ENCODE measurements at regions not wholly inside any gene's neighbourhood (a gene's known extent, or its start where the extent isn't known, plus 50 kb on each side); places are given as distances from the start of the nearest gene placed in this dataset.

- H3K4me3 ChIP-seq, result no peak overlapping the region
- H3K27me3 ChIP-seq (ENCODE audit: control insufficient read depth in 3 of 3, insufficient read depth in 3 of 3, low read length in 2 of 3), result no peaks in the 10 kb centered on the region
- no peaks in the 10 kb centered on the region for H3K4me1 ChIP-seq (ENCODE audit: control insufficient read depth in 5 of 5, insufficient read depth in 5 of 5, low read length in 5 of 5)
- no peak for TF ChIP-seq CTCF (IDR thresholded peaks at IDR 0.05; ENCODE audit: control extremely low read depth, extremely low read depth)
- no peak for ATAC-seq (ENCODE audit: insufficient read depth, low FRiP score)
- 92 to 95% methylated on average over 2 of the region's 2 CpGs for WGBS, 2 donors
- peaks cover 0 to 2% (median under 1%) of the 10 kb centered on the region in 4 donors for H3K9me3 ChIP-seq (ENCODE audit: control insufficient read depth in 4 of 4, insufficient read depth in 3 of 4, low read length in 3 of 4)
- H3K27ac ChIP-seq (ENCODE audit: low read depth in 1 of 2, low read length in 1 of 2), result no peak overlapping the region
- no peak overlapping the region for H3K9ac ChIP-seq (ENCODE audit: insufficient read depth in 1 of 2, low read length in 2 of 2)
- no peak for DNase-seq
- H3K36me3 ChIP-seq (ENCODE audit: control insufficient read depth in 4 of 4, insufficient read depth in 4 of 4, low read length in 4 of 4), result no peaks in the 10 kb centered on the region
Observed at GRCh38 chr16:5993356-5993755, 895.8 kb upstream of the EEF2KMT start.

DNA sequence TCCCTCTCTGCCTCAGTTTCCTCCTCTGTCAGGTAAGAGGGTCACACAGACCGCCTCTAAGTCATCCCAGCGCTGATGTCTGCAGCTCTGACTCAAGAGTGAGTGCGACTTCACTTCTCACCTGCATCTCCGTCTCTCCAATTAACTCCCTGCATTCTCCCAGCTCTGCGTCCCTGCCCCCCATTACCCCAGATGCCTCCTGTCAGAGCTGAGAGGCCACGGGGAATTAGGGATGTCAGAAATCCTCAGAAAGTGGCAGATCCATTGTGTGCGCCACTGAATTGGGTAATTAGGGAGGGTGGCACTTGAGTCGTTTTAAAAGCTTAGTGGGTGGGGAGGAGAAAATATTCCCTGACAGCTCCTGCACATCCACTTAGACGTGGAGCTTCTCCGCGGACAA is 885.4 kb upstream of the EEF2KMT start:
- WGBS, 2 donors, result 33 to 42% methylated on average over 11 of the region's 11 CpGs
- no peak overlapping the region for H3K27ac ChIP-seq (ENCODE audit: low read depth in 1 of 2, low read length in 1 of 2)
- ATAC-seq (ENCODE audit: insufficient read depth, low FRiP score) (no peak), DNase-seq (no peak)
- no peak for TF ChIP-seq CTCF (IDR thresholded peaks at IDR 0.05; ENCODE audit: control extremely low read depth, extremely low read depth)
- no peaks in the 10 kb centered on the region for H3K36me3 ChIP-seq (ENCODE audit: control insufficient read depth in 4 of 4, insufficient read depth in 4 of 4, low read length in 4 of 4)
- H3K27me3 ChIP-seq (ENCODE audit: control insufficient read depth in 3 of 3, insufficient read depth in 3 of 3, low read length in 2 of 3), result peaks cover 0 to 14% (median 0%) of the 10 kb centered on the region in 3 donors
- H3K9me3 ChIP-seq (ENCODE audit: control insufficient read depth in 4 of 4, insufficient read depth in 3 of 4, low read length in 3 of 4), result peaks cover 0 to 3% (median 0%) of the 10 kb centered on the region in 4 donors
- no peak overlapping the region for H3K9ac ChIP-seq (ENCODE audit: insufficient read depth in 1 of 2, low read length in 2 of 2)
- H3K4me1 ChIP-seq (ENCODE audit: control insufficient read depth in 5 of 5, insufficient read depth in 5 of 5, low read length in 5 of 5), result no peaks in the 10 kb centered on the region
- H3K4me3 ChIP-seq, result no peak overlapping the region

- H3K36me3 ChIP-seq (ENCODE audit: control insufficient read depth in 4 of 4, insufficient read depth in 4 of 4, low read length in 4 of 4), result no peaks in the 10 kb centered on the region
- H3K4me3 ChIP-seq, result no peak overlapping the region
- no peaks in the 10 kb centered on the region for H3K4me1 ChIP-seq (ENCODE audit: control insufficient read depth in 5 of 5, insufficient read depth in 5 of 5, low read length in 5 of 5)
- DNase-seq (no peak), ATAC-seq (ENCODE audit: insufficient read depth, low FRiP score) (no peak)
- 25% methylated on average over 10 of the region's 10 CpGs for WGBS, 2 donors
- no peak overlapping the region for H3K9ac ChIP-seq (ENCODE audit: insufficient read depth in 1 of 2, low read length in 2 of 2)
- H3K9me3 ChIP-seq (ENCODE audit: control insufficient read depth in 4 of 4, insufficient read depth in 3 of 4, low read length in 3 of 4), result peaks cover 0 to 3% (median 0%) of the 10 kb centered on the region in 4 donors
- no peak overlapping the region for H3K27ac ChIP-seq (ENCODE audit: low read depth in 1 of 2, low read length in 1 of 2)
- no peak for TF ChIP-seq CTCF (IDR thresholded peaks at IDR 0.05; ENCODE audit: control extremely low read depth, extremely low read depth)
- peaks cover 0 to 14% (median 0%) of the 10 kb centered on the region in 3 donors for H3K27me3 ChIP-seq (ENCODE audit: control insufficient read depth in 3 of 3, insufficient read depth in 3 of 3, low read length in 2 of 3)
Observed at GRCh38 chr16:5979905-5980550, 882.4 kb upstream of the EEF2KMT start.

DNA sequence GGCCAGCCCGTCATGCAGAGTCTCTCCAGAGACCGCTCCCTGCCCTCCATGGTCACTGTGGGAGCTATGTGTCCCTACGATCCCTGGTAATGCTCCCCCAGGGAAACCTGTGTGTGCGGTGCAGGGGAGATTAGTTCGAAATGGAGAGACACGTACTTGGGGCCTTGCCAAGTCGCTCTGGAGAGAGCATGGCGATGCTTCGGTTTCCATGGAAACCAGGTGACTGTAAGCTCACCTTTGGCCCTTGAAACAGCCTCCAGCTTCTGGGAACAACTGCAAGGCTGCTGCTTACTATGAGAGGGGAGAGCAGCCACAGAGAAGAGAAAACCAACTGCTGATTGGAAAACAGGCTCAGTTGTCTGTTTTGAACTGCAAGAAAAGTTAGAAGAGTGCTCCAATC is 879.7 kb upstream of the EEF2KMT start:
- DNase-seq (no peak), ATAC-seq (ENCODE audit: insufficient read depth, low FRiP score) (no peak)
- Histone ChIP-seq H3K4me1 (ENCODE audit: control insufficient read depth in 5 of 5, insufficient read depth in 5 of 5, low read length in 5 of 5) (no peaks in the 10 kb centered on the region), H3K4me3 (no peak overlapping the region), H3K36me3 (ENCODE audit: control insufficient read depth in 4 of 4, insufficient read depth in 4 of 4, low read length in 4 of 4) (no peaks in the 10 kb centered on the region), H3K9ac (ENCODE audit: insufficient read depth in 1 of 2, low read length in 2 of 2) (no peak overlapping the region), H3K27ac (ENCODE audit: low read depth in 1 of 2, low read length in 1 of 2) (no peak overlapping the region), H3K27me3 (ENCODE audit: control insufficient read depth in 3 of 3, insufficient read depth in 3 of 3, low read length in 2 of 3) (peaks cover 0 to 4% (median 0%) of the 10 kb centered on the region in 3 donors), H3K9me3 (ENCODE audit: control insufficient read depth in 4 of 4, insufficient read depth in 3 of 4, low read length in 3 of 4) (no peaks in the 10 kb centered on the region)
- 63 to 76% methylated on average over 9 of the region's 9 CpGs for WGBS, 2 donors
- TF ChIP-seq CTCF (IDR thresholded peaks at IDR 0.05; ENCODE audit: control extremely low read depth, extremely low read depth), result no peak

Data from lung (tissue), 11 donors.